ENCODE measurements at regions not wholly inside any gene's neighbourhood (a gene's known extent, or its start where the extent isn't known, plus 50 kb on each side); places are given as distances from the start of the nearest gene placed in this dataset.

- TF ChIP-seq CTCF (IDR thresholded peaks at IDR 0.05; ENCODE audit: low read depth, low read length, poor library complexity, severe bottlenecking) (no peak), EZH2phosphoT487 (IDR thresholded peaks at IDR 0.05; ENCODE audit: borderline replicate concordance, low read length) (no peak)
Measured at GRCh38 chr17:77470800-77471733, 330.3 kb downstream of the SEC14L1 start.
